Parathyroid adenoma (tissue), 2 donors: ENCODE measurements at regions not wholly inside any gene's neighbourhood (a gene's known extent, or its start where the extent isn't known, plus 50 kb on each side); places are given as distances from the start of the nearest gene placed in this dataset.
"Not testable (repeated sequence)": the region's sequence is repeated elsewhere in the genome, so short reads cannot be mapped to it uniquely, and the experiment has no call there.

Experiments
- H2AFZ ChIP-seq: fragments of 300-600 bp; sonication (generic); one replicate; pipeline ENCODE4 v1.7.0; 2017; ENCODE audit warnings: antibody characterized with exemption, mild to moderate bottlenecking
- H3K27ac ChIP-seq: fragments of 300-600 bp; sonication (generic); one replicate; pipeline ENCODE4 v1.7.0; 2017
- H3K27me3 ChIP-seq: fragments of 300-600 bp; sonication (generic); one replicate; pipeline ENCODE4 v1.7.0; 2017; ENCODE audit warnings: low read length; ENCODE audit not compliant: control insufficient read depth, insufficient read depth
- H3K36me3 ChIP-seq: fragments of 300-600 bp; sonication (generic); one replicate; pipeline ENCODE4 v1.7.0; 2017; ENCODE audit warnings: low read length; ENCODE audit not compliant: control insufficient read depth, insufficient read depth
- H3K4me1 ChIP-seq: fragments of 300-600 bp; sonication (generic); one replicate; pipeline ENCODE4 v1.7.0; 2017; ENCODE audit warnings: control low read depth
- H3K4me2 ChIP-seq: fragments of 300-600 bp; sonication (generic); one replicate; pipeline ENCODE4 v1.7.0; 2017; ENCODE audit warnings: low read length
- H3K4me3 ChIP-seq: fragments of 300-600 bp; sonication (generic); one replicate; pipeline ENCODE4 v1.7.0; 2017; ENCODE audit warnings: low read depth, low read length
- H3K79me2 ChIP-seq: fragments of 300-600 bp; sonication (generic); one replicate; pipeline ENCODE4 v1.7.0; 2017; ENCODE audit warnings: control low read depth
- H3K9ac ChIP-seq: fragments of 300-600 bp; sonication (generic); one replicate; pipeline ENCODE4 v1.7.0; 2017; ENCODE audit warnings: mild to moderate bottlenecking
- H3K9me3 ChIP-seq: fragments of 300-600 bp; sonication (generic); one replicate; pipeline ENCODE4 v1.7.0; 2017; ENCODE audit warnings: low read length; ENCODE audit not compliant: control insufficient read depth
- CTCF ChIP-seq: fragments of 300-600 bp; sonication (generic); IDR thresholded peaks from one replicate; pipeline ENCODE4 v1.7.0; 2017; ENCODE audit warnings: antibody characterized with exemption, mild to moderate bottlenecking
- donor health status: primary hyperparathyroidism.

GRCh38 chr1:234891427-234891826 is 237.2 kb downstream of the TOMM20 start:
- H3K9ac ChIP-seq, result no peak overlapping the region
- no peak for TF ChIP-seq CTCF
- no peaks in the 10 kb centered on the region for H3K9me3 ChIP-seq
- no peak overlapping the region for H3K4me2 ChIP-seq
- H3K27ac ChIP-seq, result no peak overlapping the region
- H2AFZ ChIP-seq, result no peak overlapping the region
- no peaks in the 10 kb centered on the region for H3K36me3 ChIP-seq
- no peaks in the 10 kb centered on the region for H3K27me3 ChIP-seq
- H3K4me1 ChIP-seq, result no peaks in the 10 kb centered on the region
- H3K79me2 ChIP-seq, result no peaks in the 10 kb centered on the region
- no peak overlapping the region for H3K4me3 ChIP-seq

GRCh38 chr1:234889643-234890042 is 239.0 kb downstream of the TOMM20 start:
- Histone ChIP-seq H3K9me3 (no peaks in the 10 kb centered on the region), H3K27ac (no peak overlapping the region), H3K9ac (no peak overlapping the region), H3K4me3 (no peak overlapping the region), H2AFZ (no peak overlapping the region), H3K36me3 (no peaks in the 10 kb centered on the region), H3K4me2 (no peak overlapping the region), H3K79me2 (no peaks in the 10 kb centered on the region), H3K27me3 (no peaks in the 10 kb centered on the region), H3K4me1 (peaks cover 8% of the 10 kb centered on the region)
- no peak for TF ChIP-seq CTCF

- H3K27me3 ChIP-seq, H3K9me3 ChIP-seq, H3K79me2 ChIP-seq, H3K4me3 ChIP-seq, H3K4me2 ChIP-seq, H3K9ac ChIP-seq, H3K27ac ChIP-seq, H3K4me1 ChIP-seq, H3K36me3 ChIP-seq, H2AFZ ChIP-seq: not testable (repeated sequence)
Observed at GRCh38 chr1:234888247-234888646, 240.4 kb downstream of the TOMM20 start.

- Histone ChIP-seq H3K79me2 (no peaks in the 10 kb centered on the region), H3K4me2 (no peak overlapping the region), H3K9ac (no peak overlapping the region), H3K27ac (no peak overlapping the region), H3K27me3 (no peaks in the 10 kb centered on the region), H3K4me1 (peaks cover 8% of the 10 kb centered on the region), H2AFZ (no peak overlapping the region), H3K36me3 (no peaks in the 10 kb centered on the region), H3K9me3 (no peaks in the 10 kb centered on the region), H3K4me3 (no peak overlapping the region)
- TF ChIP-seq CTCF, result no peak
Observed at GRCh38 chr1:234887016-234887900, 241.4 kb downstream of the TOMM20 start.

GRCh38 chr1:234886081-234886984 is 242.3 kb downstream of the TOMM20 start:
- no peak overlapping the region for H3K4me2 ChIP-seq
- H3K27me3 ChIP-seq, result no peaks in the 10 kb centered on the region
- no peaks in the 10 kb centered on the region for H3K9me3 ChIP-seq
- TF ChIP-seq CTCF, result no peak
- no peak overlapping the region for H3K4me3 ChIP-seq
- no peaks in the 10 kb centered on the region for H3K36me3 ChIP-seq
- no peaks in the 10 kb centered on the region for H3K79me2 ChIP-seq
- no peak overlapping the region for H2AFZ ChIP-seq
- H3K27ac ChIP-seq, result no peak overlapping the region
- peaks cover 8% of the 10 kb centered on the region for H3K4me1 ChIP-seq
- H3K9ac ChIP-seq, result no peak overlapping the region
